ENCODE measurements at regions not wholly inside any gene's neighbourhood (a gene's known extent, or its start where the extent isn't known, plus 50 kb on each side); places are given as distances from the start of the nearest gene placed in this dataset.

DNA sequence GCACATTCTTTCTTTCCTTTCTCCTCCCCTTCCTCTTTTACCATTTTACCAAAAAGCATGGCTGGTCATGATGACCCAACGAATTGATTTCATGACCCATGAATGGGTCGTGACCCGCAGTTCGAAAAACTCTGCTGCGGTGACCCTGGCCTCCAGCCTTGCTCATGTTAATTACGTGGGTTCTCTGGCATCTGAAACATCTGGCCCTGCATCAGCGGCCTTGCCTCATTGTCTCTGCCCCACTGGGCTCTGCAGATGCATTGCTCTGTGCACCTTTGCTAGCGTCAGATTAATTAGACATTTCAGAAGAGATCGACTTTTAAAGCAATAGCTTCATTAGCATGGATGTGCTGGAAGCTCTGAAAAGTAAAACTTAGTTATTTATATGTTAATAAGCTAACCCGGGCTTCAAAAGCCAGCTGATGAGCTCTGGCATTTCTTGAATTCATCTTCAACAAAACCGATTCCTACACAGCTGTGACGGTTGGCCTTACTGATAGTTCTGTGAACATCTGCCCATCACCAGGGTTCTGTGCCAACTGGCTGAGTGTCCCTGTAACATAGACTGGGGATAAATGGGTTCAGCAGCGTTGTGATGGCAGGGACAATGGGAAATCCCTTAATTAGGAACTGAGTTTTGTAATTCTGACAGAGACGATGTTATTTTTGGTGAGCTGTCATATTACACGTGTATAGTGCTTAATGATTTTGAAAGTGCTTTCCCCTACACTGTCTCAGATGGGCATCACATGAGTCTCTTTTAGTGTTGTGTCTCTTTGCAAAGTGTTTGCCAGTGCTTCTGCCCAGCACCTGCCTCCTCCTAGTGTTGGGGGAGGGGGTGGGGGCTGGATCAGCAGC lies 225.9 kb upstream of the EEF2KMT start:
- TF ChIP-seq POLR2A (IDR thresholded peaks at IDR 0.05; ENCODE audit: low read depth, low read length) (no peak), BHLHE40 (IDR thresholded peaks at IDR 0.05; ENCODE audit: low read depth, low read length) (no peak), SMC3 (IDR thresholded peaks at IDR 0.05; ENCODE audit: low read depth, low read length) (no peak), RAD21 (IDR thresholded peaks at IDR 0.05; ENCODE audit: low read length) (no peak), MAFK (IDR thresholded peaks at IDR 0.05; ENCODE audit: low read depth, low read length) (no peak)
- TF ChIP-seq, protein P1, sequence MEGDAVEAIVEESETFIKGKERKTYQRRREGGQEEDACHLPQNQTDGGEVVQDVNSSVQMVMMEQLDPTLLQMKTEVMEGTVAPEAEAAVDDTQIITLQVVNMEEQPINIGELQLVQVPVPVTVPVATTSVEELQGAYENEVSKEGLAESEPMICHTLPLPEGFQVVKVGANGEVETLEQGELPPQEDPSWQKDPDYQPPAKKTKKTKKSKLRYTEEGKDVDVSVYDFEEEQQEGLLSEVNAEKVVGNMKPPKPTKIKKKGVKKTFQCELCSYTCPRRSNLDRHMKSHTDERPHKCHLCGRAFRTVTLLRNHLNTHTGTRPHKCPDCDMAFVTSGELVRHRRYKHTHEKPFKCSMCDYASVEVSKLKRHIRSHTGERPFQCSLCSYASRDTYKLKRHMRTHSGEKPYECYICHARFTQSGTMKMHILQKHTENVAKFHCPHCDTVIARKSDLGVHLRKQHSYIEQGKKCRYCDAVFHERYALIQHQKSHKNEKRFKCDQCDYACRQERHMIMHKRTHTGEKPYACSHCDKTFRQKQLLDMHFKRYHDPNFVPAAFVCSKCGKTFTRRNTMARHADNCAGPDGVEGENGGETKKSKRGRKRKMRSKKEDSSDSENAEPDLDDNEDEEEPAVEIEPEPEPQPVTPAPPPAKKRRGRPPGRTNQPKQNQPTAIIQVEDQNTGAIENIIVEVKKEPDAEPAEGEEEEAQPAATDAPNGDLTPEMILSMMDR (conservative IDR thresholded peaks at IDR 0.05; ENCODE audit: low read depth, low read length) = no peak
- TF ChIP-seq, protein P2, sequence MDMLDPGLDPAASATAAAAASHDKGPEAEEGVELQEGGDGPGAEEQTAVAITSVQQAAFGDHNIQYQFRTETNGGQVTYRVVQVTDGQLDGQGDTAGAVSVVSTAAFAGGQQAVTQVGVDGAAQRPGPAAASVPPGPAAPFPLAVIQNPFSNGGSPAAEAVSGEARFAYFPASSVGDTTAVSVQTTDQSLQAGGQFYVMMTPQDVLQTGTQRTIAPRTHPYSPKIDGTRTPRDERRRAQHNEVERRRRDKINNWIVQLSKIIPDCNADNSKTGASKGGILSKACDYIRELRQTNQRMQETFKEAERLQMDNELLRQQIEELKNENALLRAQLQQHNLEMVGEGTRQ (IDR thresholded peaks at IDR 0.05; ENCODE audit: low read depth, low read length) = no peak
- TF ChIP-seq, protein P3, sequence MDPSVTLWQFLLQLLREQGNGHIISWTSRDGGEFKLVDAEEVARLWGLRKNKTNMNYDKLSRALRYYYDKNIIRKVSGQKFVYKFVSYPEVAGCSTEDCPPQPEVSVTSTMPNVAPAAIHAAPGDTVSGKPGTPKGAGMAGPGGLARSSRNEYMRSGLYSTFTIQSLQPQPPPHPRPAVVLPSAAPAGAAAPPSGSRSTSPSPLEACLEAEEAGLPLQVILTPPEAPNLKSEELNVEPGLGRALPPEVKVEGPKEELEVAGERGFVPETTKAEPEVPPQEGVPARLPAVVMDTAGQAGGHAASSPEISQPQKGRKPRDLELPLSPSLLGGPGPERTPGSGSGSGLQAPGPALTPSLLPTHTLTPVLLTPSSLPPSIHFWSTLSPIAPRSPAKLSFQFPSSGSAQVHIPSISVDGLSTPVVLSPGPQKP (IDR thresholded peaks at IDR 0.05; ENCODE audit: borderline replicate concordance, low read depth, low read length) = no peak
